ENCODE measurements at regions not wholly inside any gene's neighbourhood (a gene's known extent, or its start where the extent isn't known, plus 50 kb on each side); places are given as distances from the start of the nearest gene placed in this dataset.

DNA sequence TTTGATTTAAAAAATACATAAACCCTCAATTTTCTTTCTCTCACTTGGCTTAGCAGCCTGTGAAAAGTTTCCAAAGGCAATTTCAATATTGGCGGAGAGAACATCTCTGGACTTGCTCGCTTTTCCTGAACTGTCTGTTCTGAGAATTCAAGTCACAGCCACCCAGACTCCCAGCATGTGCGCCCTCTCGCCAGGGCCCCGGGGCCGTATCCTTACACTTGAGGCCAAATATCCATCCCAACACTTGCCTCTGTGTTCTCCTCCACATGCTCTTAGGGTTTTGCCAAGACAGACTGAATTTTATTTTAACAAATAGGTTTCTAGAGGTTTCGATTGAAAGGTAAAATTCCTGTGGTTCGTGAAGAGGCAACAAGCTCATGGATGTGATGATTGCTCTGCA, 111.5 kb upstream of the GPR26 start:
- no peak overlapping the region for H2BK20ac ChIP-seq (ENCODE audit: low read length)
- whole genome bisulfite sequencing, 2 experiments (ENCODE audit: extremely low coverage in 1 of 2, insufficient coverage in 1 of 2, insufficient read length in 1 of 2, insufficient replicate concordance in 2 of 2, low coverage in 1 of 2, low lambda C conversion rate in 2 of 2, missing lambda C conversion rate in 1 of 2) = 91% methylated on average over 8 of the region's 8 CpGs; no CpG with 5 or more reads in 1 of the 2 experiments
- H4K20me1 ChIP-seq (replicated peaks in 1 of 2; ENCODE audit: control insufficient read depth in 1 of 2, insufficient read depth in 2 of 2, low read length in 2 of 2) = no peaks in the 10 kb centered on the region
- no peak overlapping the region for H3K14ac ChIP-seq (ENCODE audit: insufficient read length)
- H3K36me3 ChIP-seq (ENCODE audit: control insufficient read depth in 2 of 4, insufficient read depth in 4 of 4, low read length in 3 of 4) = no peaks in the 10 kb centered on the region
- FAIRE-seq = no peak
- no peak overlapping the region for H3K18ac ChIP-seq (ENCODE audit: extremely low read depth, low read length)
- no peak overlapping the region for H2BK15ac ChIP-seq (ENCODE audit: low read length)
- H3K4me3 ChIP-seq (ENCODE audit: extremely low read depth in 1 of 4, insufficient read depth in 2 of 4, low read depth in 3 of 4, low read length in 4 of 4) = no peak overlapping the region
- no peak overlapping the region for H2BK12ac ChIP-seq (ENCODE audit: low read depth, low read length)
- H3K9ac ChIP-seq (replicated peaks in 1 of 4; ENCODE audit: extremely low read depth in 1 of 4, low read depth in 3 of 4, low read length in 3 of 4) = no peak overlapping the region
- H3K9me3 ChIP-seq (ENCODE audit: insufficient read depth in 2 of 2, low read depth in 1 of 2, low read length in 1 of 2) = no peaks in the 10 kb centered on the region
- no peak overlapping the region for H3K23ac ChIP-seq (ENCODE audit: insufficient read length)
- H3K27me3 ChIP-seq (replicated peaks in 1 of 4; ENCODE audit: control insufficient read depth in 3 of 4, extremely low read depth in 1 of 4, insufficient read depth in 3 of 4, low read length in 3 of 4) = no peaks in the 10 kb centered on the region; a peak in 1 of 7 replicates
- H3K4ac ChIP-seq (replicated peaks; ENCODE audit: insufficient read length, low read depth, low read length) = no peak overlapping the region
- H2BK5ac ChIP-seq (ENCODE audit: low read depth, low read length) = no peak overlapping the region
- POLR2A ChIA-PET (ENCODE audit: partially characterized antibody) = no interaction called here
- H2AFZ ChIP-seq (ENCODE audit: low read length) = no peak overlapping the region
- no peak overlapping the region for H3K4me2 ChIP-seq (ENCODE audit: insufficient read depth in 1 of 2, low read depth in 2 of 2, low read length in 2 of 2)
- no peak overlapping the region for H3K56ac ChIP-seq (replicated peaks; ENCODE audit: insufficient read length, low read depth, low read length)
- CTCF ChIA-PET (ENCODE audit: partially characterized antibody) = interaction anchor here (0.6 to 1.3 kb wide), 3 partner anchors 15 to 232 kb away, joined by 3 to 6 read pairs (median 4); no protein-coding TSS in a partner anchor
- TF ChIP-seq GABPA (IDR thresholded peaks at IDR 0.05; ENCODE audit: borderline replicate concordance, insufficient read depth, low read length) (no peak), RXRA (IDR thresholded peaks at IDR 0.05; ENCODE audit: insufficient read depth, low read depth, low read length) (no peak), RBBP5 (IDR thresholded peaks at IDR 0.05; ENCODE audit: borderline replicate concordance, low read depth, low read length) (no peak)
- H4K5ac ChIP-seq (ENCODE audit: insufficient read length, low read depth, low read length) = no peak overlapping the region
- no peak overlapping the region for H2BK120ac ChIP-seq (replicated peaks; ENCODE audit: low read depth, low read length)
- H3K27ac ChIP-seq (ENCODE audit: low read depth, low read length) = no peak overlapping the region
- H4K8ac ChIP-seq (ENCODE audit: extremely low read depth, insufficient read depth, low read length) = no peak overlapping the region
- H4K91ac ChIP-seq (replicated peaks; ENCODE audit: insufficient read length, low read length) = no peak overlapping the region
- no peaks in the 10 kb centered on the region for H3K23me2 ChIP-seq (ENCODE audit: low read depth, low read length)
- peaks cover 0 to 9% (median 5%) of the 10 kb centered on the region in 4 experiments; a peak in 4 of 7 replicates for H3K4me1 ChIP-seq (replicated peaks in 1 of 4; ENCODE audit: control insufficient read depth in 3 of 4, insufficient read depth in 4 of 4, low read length in 3 of 4)
- H2AK5ac ChIP-seq (ENCODE audit: low read depth, low read length) = no peak overlapping the region
- H3K79me2 ChIP-seq (ENCODE audit: control insufficient read depth in 1 of 2, insufficient read depth in 2 of 2, low read length in 2 of 2) = no peaks in the 10 kb centered on the region
- DNase-seq (ENCODE audit: low read depth in 1 of 2, low spot score in 2 of 2) = peak in 1 of 2 experiments; percentile 28
- H3K79me1 ChIP-seq (ENCODE audit: low read depth, low read length) = no peaks in the 10 kb centered on the region

Measured in H1 (cell line).